ENCODE measurements at regions not wholly inside any gene's neighbourhood (a gene's known extent, or its start where the extent isn't known, plus 50 kb on each side); places are given as distances from the start of the nearest gene placed in this dataset.

DNA sequence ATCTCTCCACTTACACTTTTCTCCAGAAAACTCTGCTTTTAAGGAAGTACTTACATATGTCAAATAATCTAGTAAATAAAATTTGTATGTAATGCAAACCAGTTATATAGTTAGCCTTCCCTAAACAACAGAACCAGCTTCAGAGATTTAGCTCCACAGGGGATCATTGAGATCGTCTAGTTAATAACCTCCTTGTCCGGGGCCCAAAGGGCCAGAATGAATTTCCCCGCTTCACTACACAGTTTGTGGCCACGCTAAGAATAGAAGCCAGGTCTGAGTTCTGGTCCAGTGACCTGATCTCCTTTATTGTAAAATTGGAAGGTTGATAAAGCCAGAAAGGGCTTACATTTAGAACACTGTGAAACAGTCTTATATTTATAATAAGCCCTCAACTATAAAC is 245.2 kb downstream of the TPBG start:
- TF ChIP-seq, protein P1, sequence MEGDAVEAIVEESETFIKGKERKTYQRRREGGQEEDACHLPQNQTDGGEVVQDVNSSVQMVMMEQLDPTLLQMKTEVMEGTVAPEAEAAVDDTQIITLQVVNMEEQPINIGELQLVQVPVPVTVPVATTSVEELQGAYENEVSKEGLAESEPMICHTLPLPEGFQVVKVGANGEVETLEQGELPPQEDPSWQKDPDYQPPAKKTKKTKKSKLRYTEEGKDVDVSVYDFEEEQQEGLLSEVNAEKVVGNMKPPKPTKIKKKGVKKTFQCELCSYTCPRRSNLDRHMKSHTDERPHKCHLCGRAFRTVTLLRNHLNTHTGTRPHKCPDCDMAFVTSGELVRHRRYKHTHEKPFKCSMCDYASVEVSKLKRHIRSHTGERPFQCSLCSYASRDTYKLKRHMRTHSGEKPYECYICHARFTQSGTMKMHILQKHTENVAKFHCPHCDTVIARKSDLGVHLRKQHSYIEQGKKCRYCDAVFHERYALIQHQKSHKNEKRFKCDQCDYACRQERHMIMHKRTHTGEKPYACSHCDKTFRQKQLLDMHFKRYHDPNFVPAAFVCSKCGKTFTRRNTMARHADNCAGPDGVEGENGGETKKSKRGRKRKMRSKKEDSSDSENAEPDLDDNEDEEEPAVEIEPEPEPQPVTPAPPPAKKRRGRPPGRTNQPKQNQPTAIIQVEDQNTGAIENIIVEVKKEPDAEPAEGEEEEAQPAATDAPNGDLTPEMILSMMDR (IDR thresholded peaks at IDR 0.05), result no peak
- no peak for TF ChIP-seq POLR2A (IDR thresholded peaks at IDR 0.05)
- TF ChIP-seq POLR2AphosphoS5 (IDR thresholded peaks at IDR 0.05), result no peak
- TF ChIP-seq EP300 (IDR thresholded peaks at IDR 0.05), result no peak
